Activated T-helper 1 cell treated with Interleukin-2 at 50 U/mL for 16 hours (primary cell): ENCODE measurements at regions not wholly inside any gene's neighbourhood (a gene's known extent, or its start where the extent isn't known, plus 50 kb on each side); places are given as distances from the start of the nearest gene placed in this dataset.
"Not testable (repeated sequence)": the region's sequence is repeated elsewhere in the genome, so short reads cannot be mapped to it uniquely, and the experiment has no call there.

Source experiments
- DNase-seq: peaks from one replicate; pipeline ENCODE4 v3.0.0-alpha.2; 2020; ENCODE audit warnings: low read depth

GRCh38 chr1:14403961-14404645, 194.4 kb upstream of the KAZN start:
- no peak for DNase-seq

- DNase-seq = no peak
Observed at GRCh38 chr1:14404862-14405301, 193.6 kb upstream of the KAZN start.

- no peak for DNase-seq
Observed at GRCh38 chr1:14412235-14412634, 186.2 kb upstream of the KAZN start.

- no peak for DNase-seq
Observed at GRCh38 chr1:14413819-14414490, 184.5 kb upstream of the KAZN start.

DNA sequence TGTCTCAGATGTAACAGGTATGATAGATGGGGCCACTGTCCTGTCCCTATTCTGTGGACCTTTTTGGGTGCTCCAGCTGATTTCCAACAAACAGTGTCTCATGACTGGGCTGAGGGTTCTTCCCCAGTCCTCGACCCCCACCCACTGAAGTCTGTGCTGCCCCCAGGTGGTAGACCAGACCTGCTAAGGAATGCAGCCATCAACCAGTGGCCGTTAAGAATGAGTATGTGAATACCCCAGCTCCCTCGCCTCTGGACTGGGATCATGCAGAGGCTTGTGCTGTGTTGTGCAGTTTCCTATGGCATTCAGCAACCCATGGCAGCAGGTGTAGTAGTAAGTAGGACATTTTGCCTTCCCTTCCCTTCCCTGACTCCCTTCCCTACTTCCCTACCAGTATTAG, 183.1 kb upstream of the KAZN start:
- DNase-seq = no peak

DNA sequence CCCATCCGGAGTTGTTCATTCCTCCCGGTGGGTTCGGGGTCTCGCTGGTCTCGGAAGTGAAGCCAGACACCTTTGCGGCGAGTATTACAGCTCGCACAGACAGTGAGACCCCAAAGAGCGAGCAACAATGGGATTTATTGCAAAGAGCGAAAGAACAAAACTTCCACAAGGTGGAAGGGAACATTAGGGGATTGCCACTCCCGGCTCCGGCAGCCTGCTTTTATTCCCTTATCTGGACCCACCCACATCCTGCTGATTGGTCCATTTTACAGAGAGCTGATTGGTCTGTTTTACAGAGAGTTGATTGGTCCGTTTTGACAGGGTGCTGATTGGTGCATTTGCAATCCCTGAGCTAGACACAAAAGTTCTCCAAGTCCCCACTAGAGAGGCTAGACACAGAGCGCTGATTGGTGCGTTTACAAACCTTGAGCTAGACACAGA, 178.7 kb upstream of the KAZN start:
- not testable (repeated sequence) for DNase-seq

DNA sequence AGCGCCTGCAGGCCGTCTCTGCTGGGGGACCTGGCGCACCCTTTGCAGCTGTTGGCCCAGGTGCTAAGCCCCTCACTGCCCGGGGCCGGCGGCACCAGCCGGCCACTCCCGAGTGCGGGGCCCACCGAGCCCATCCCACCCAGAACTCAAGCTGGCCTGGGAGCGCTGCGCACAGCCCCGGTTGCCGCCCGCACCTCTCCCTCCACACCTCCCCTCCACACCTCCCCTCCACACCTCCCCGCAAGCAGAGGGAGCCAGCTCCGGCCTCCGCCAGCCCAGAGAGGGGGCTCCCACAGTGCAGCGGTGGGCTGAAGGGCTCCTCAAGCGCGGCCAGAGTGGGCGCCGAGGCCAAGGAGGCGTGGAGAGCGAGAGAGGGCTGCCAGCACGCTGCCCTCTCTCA, 177.8 kb upstream of the KAZN start:
- DNase-seq = no peak

GRCh38 chr1:14421295-14421976, 177.0 kb upstream of the KAZN start:
- DNase-seq = no peak

DNA sequence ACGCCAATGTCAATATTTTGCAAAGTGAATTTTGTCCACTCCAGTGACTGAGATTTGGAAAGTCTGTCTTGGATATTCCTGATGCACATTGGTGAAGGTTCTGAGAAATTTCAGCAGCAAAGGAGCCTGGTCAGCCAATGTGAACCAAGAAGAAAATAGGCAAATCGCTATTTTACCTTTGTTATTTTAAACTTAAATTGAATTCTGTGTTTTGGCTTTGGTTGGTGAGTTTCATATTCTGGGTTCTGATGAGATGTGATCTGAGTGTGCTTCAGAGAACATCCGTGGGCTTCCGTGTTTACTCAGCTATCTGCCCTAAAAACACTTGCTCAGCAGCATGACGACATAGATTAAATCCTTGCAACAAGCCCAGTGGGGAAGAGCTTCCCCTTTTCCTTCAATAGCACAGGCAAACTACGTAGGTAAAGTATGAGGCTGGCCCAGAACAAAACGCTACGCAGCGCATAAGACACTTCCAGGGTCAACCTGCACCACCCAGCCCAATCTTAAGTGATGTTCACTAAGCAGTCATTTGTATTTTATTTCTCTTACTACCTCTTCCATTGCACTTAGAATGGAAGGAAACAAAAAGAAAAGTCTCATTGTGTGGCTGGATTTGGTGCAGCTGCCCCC, 176.4 kb upstream of the KAZN start:
- no peak for DNase-seq

GRCh38 chr1:14424325-14425002, 174.0 kb upstream of the KAZN start:
- DNase-seq = no peak

DNA sequence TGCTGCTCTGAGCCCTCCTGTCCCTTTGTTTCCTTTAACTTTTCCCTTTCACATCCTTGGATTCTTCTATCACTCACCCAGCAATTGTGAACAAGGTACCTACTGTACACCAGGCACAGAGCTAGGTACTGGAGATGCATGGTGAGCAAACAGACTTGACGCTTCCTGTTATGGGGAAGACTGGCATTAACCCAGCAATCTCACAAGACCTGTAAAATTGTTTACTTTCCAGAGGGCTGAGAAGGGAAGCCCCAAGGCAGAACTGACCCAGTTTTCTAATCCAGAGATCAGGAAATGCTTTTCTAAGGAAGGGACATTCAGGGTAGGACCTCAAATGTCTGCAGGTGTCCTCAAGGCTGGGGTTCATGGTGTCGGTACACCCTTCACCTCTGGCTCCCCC, 171.6 kb upstream of the KAZN start:
- no peak for DNase-seq

GRCh38 chr1:14429577-14429976, 168.9 kb upstream of the KAZN start:
- DNase-seq = no peak

DNA sequence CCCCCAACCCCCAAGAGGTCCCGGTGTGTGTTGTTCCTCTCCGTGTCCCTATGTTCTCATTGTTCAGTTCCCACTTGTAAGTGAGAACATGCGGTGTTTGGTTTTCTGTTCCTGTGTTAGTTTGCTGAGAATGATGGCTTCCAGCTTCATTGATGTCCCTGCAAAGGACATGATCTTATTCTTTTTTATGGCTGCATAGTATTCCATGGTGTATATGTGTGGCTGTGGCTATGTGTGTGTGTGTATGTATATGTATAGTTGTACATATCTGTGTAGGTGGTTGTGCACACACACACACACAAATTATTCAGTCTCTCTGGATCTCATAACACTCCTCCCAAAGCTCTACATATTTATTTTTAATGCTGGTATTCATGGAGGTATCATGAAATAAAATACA, 165.8 kb upstream of the KAZN start:
- DNase-seq = not testable (repeated sequence)

- DNase-seq = no peak
Observed at GRCh38 chr1:14435368-14436023, 163.0 kb upstream of the KAZN start.

GRCh38 chr1:14437417-14437918, 161.0 kb upstream of the KAZN start:
- no peak for DNase-seq

DNA sequence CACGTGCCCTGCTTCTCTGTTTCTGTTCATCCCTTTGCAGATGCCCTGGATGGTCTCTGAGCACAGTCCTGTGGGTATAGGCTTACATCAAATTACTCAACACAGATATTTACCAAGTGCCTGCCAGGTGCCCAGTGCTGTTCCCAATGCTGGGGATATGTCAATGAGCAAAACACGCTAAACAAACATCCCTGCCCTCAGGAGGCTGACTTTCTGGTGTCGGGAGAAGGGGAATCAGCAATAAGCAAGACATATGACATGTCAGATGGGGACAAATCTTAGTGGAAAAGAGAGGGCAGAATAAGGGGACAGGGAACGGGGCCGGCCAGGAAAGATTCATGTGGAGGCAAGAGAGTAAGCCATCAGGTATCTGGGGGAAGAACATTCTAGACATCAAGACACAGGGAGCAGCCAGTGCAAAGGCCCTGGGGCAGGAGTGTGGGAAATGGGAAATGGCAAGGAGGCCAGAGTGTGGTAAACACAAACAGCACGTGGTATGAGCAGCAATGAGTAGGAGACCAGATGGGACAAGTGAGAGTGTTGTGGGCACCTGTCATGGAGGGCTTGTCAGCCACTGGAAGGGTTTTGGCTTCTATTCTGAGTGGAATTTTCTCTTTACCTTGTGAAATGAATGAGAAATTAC, 160.2 kb upstream of the KAZN start:
- DNase-seq = no peak

DNA sequence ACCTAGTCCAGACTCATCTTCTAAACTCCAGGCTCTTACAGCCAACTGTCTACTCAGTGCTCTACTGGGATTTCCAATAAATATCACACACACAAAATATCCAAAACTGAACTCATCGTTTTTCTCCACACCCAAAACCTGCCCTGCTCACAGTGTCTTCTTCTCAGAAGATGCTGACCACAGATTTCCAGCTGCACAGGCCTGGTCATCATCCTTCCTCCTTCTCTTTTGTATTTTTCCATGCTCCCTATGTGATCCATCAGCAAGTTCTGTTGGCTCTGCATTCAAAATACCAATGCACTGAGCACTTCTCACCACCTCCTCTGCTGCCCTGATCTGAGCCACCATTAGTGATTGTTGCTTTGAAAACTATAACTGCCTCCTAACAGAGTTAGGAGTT, 159.5 kb upstream of the KAZN start:
- no peak for DNase-seq

DNA sequence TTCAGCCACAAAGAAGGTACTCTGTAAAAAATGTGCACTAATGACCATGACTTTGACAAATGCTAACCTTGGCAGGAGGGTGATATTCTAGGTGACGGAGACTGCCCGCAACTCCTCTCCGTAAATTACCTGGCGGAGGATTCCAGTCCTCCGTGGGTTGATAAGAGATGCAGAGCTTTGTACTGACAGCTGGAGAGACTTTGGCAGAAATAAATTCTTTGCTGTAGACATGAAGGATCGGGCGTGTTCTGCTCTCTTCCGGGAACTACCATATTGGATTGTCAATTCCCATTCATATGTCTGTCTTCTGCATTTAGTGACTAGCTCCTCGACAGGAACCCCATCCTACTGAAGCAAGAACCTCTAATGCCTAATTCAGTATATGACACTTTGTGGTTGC, 158.3 kb upstream of the KAZN start:
- DNase-seq = no peak

GRCh38 chr1:14440731-14441130, 157.8 kb upstream of the KAZN start:
- DNase-seq = no peak

DNA sequence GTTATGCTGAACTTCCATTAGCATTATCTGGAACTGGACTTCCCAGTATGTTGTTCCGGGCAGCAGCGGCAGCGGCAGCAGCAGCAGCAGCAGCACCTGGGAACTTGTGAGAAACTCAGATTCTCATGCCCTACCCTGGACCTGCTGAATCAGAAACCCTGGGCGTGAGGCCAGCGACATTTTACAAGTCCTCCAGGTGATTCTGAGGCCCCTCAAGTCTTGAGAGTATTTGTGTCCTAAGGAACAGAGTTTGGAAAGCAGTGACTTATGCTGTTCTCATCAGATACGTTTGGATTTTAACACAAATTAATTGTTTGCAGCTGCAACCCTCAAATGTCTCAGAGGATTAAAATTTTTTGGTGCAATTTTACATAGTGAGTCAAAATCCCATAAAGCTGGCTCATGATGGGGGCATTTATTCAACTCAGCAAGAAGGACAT, 157.2 kb upstream of the KAZN start:
- no peak for DNase-seq

GRCh38 chr1:14442669-14443068, 155.8 kb upstream of the KAZN start:
- DNase-seq = no peak
